Liver (tissue), 8 donors: ENCODE measurements at regions not wholly inside any gene's neighbourhood (a gene's known extent, or its start where the extent isn't known, plus 50 kb on each side); places are given as distances from the start of the nearest gene placed in this dataset.

Source experiments
- DNase-seq: peaks from one replicate; pipeline ENCODE4 v3.0.0-alpha.2; 2017; ENCODE audit warnings: low spot score
- H3K27ac ChIP-seq, 2 donors: one replicate each; pipeline ENCODE4 v1.7.0; 2013; ENCODE audit warnings: inconsistent platforms in 2 of 2, low read length in 2 of 2, control low read depth in 1 of 2, low read depth in 1 of 2, mild to moderate bottlenecking in 1 of 2
- H3K27me3 ChIP-seq, 4 donors: one replicate each; pipeline versions ENCODE4 v1.6.1 to v1.7.0; 2013; ENCODE audit warnings: low read length in 3 of 4, inconsistent platforms in 1 of 4, mild to moderate bottlenecking in 1 of 4, moderate library complexity in 1 of 4; ENCODE audit not compliant: control insufficient read depth in 4 of 4, insufficient read depth in 4 of 4
- H3K36me3 ChIP-seq, 4 donors: one replicate each; pipeline versions ENCODE4 v1.6.1 to v1.7.0; 2013; ENCODE audit warnings: low read length in 3 of 4, mild to moderate bottlenecking in 3 of 4, low read depth in 1 of 4, moderate library complexity in 1 of 4; ENCODE audit not compliant: control insufficient read depth in 4 of 4, insufficient read depth in 3 of 4
- H3K4me1 ChIP-seq, 4 donors: one replicate each; pipeline versions ENCODE4 v1.6.1 to v1.7.0; 2013; ENCODE audit warnings: low read length in 3 of 4, mild to moderate bottlenecking in 3 of 4, moderate library complexity in 1 of 4; ENCODE audit not compliant: control insufficient read depth in 4 of 4, insufficient read depth in 4 of 4
- H3K4me3 ChIP-seq, 3 donors: one replicate each; pipeline versions ENCODE4 v1.6.1 to v1.7.0; 2013; ENCODE audit warnings: low read length in 3 of 3, control low read depth in 1 of 3, low read depth in 1 of 3, mild to moderate bottlenecking in 1 of 3
- H3K9ac ChIP-seq, 2 donors: one replicate each; pipeline ENCODE4 v1.7.0; 2013; ENCODE audit warnings: low read length in 2 of 2, mild to moderate bottlenecking in 2 of 2, moderate library complexity in 2 of 2, control low read depth in 1 of 2, low read depth in 1 of 2
- H3K9me3 ChIP-seq, 4 donors: one replicate each; pipeline versions ENCODE4 v1.6.1 to v1.7.0; 2013; ENCODE audit warnings: low read length in 3 of 4; ENCODE audit not compliant: control insufficient read depth in 4 of 4
- EGR1 ChIP-seq, 2 donors: IDR thresholded peaks; 2 replicates each; pipeline ENCODE4 v1.6.1; 2016 to 2018; ENCODE audit warnings: antibody characterized with exemption in 2 of 2, low read depth in 2 of 2
- FOXA1 ChIP-seq: IDR thresholded peaks from 2 replicates; pipeline ENCODE4 v1.6.1; 2016; ENCODE audit warnings: antibody characterized with exemption
- FOXA2 ChIP-seq: IDR thresholded peaks from 2 replicates; pipeline ENCODE4 v1.6.1; 2016; ENCODE audit warnings: antibody characterized with exemption
- GABPA ChIP-seq, 2 donors: IDR thresholded peaks in 1 of 2; conservative IDR thresholded peaks in 1 of 2; 2 replicates each; pipeline ENCODE4 v1.6.1; 2016; ENCODE audit warnings: antibody characterized with exemption in 2 of 2, mild to moderate bottlenecking in 1 of 2, moderate library complexity in 1 of 2
- HNF4G ChIP-seq: IDR thresholded peaks from 2 replicates; pipeline ENCODE4 v1.6.1; 2016; ENCODE audit warnings: antibody characterized with exemption
- JUND ChIP-seq, 2 donors: IDR thresholded peaks; 2 replicates each; pipeline ENCODE4 v1.6.1; 2016; ENCODE audit warnings: antibody characterized with exemption in 2 of 2
- NR2F2 ChIP-seq: IDR thresholded peaks from 2 replicates; pipeline ENCODE4 v1.6.1; 2016; ENCODE audit warnings: antibody characterized with exemption
- RAD21 ChIP-seq, 2 donors: IDR thresholded peaks; 2 replicates each; pipeline ENCODE4 v1.6.1; 2016; ENCODE audit warnings: antibody characterized with exemption in 2 of 2, mild to moderate bottlenecking in 2 of 2
- RXRA ChIP-seq, 2 donors: IDR thresholded peaks; 2 replicates each; pipeline ENCODE4 v1.6.1; 2017 to 2018; ENCODE audit warnings: antibody characterized with exemption in 2 of 2, mild to moderate bottlenecking in 1 of 2
- SP1 ChIP-seq: IDR thresholded peaks from 2 replicates; pipeline ENCODE4 v1.6.1; 2018; ENCODE audit warnings: antibody characterized with exemption, mild to moderate bottlenecking
- TAF1 ChIP-seq: conservative IDR thresholded peaks from 2 replicates; pipeline ENCODE4 v1.6.1; 2016; ENCODE audit warnings: antibody characterized with exemption, mild to moderate bottlenecking
- YY1 ChIP-seq: IDR thresholded peaks from 2 replicates; pipeline ENCODE4 v1.6.1; 2016; ENCODE audit warnings: antibody characterized with exemption, mild to moderate bottlenecking
- WGBS: extraction: QIAGEN DNeasy Blood & Tissue Kit; methylation state at CpG from one replicate; pipeline ENCODE4 v1.1.7; 2013; 5-methylcytosine and 5-hydroxymethylcytosine counted together
- TF ChIP-seq, protein P1 (sequence below): IDR thresholded peaks from 2 replicates; pipeline ENCODE4 v1.6.1; 2016; ENCODE audit warnings: antibody characterized with exemption
- TF ChIP-seq, protein P2 (sequence below): IDR thresholded peaks from 2 replicates; pipeline ENCODE4 v1.6.1; 2016; ENCODE audit warnings: antibody characterized with exemption, mild to moderate bottlenecking
- TF ChIP-seq, protein P3 (sequence below): fragments of 150-350 bp; IDR thresholded peaks from 2 replicates; pipeline ENCODE4 v1.5.1; 2017; ENCODE audit warnings: improper control_type of control experiment, low read depth, low read length; ENCODE audit not compliant: missing input control
- TF ChIP-seq, protein P4 (sequence below): IDR thresholded peaks from 2 replicates; pipeline ENCODE4 v1.6.1; 2016; ENCODE audit warnings: antibody characterized with exemption
- TF ChIP-seq, protein P5 (sequence below): IDR thresholded peaks from 2 replicates; pipeline ENCODE4 v1.6.1; 2016; ENCODE audit warnings: antibody characterized with exemption
- donor health status: healthy.
- donor health status: healthy.
- donor health status: healthy.
- donor health status: healthy.
- donor health status: healthy.

DNA sequence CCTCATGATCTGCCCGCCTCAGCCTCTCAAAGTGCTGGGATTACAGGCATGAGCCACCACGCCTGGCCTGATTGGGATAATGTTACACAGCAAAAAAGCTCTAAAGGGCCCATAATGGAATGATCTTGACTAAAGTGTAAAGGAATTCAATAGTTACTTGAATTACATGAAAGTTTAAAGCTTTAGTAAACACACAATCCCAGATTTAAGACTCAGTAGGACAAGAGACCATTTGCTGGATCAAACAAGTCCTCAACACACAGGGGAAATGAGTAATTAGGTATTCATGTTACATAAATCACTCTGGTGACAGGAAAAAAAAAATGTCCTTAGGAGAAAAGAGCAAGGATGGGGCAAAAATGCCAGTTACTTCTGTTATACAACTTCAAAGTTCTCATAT lies 762.9 kb upstream of the AMELY start:
- H3K4me3 ChIP-seq, result no peak overlapping the region
- no peak for TF ChIP-seq NR2F2
- no peak for TF ChIP-seq FOXA2
- TF ChIP-seq EGR1 (IDR thresholded peaks at IDR 0.05; ENCODE audit: low read depth in 2 of 2), result no peak
- TF ChIP-seq, protein P1, sequence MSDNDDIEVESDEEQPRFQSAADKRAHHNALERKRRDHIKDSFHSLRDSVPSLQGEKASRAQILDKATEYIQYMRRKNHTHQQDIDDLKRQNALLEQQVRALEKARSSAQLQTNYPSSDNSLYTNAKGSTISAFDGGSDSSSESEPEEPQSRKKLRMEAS, result no peak
- no peak for TF ChIP-seq TAF1
- TF ChIP-seq, protein P2, sequence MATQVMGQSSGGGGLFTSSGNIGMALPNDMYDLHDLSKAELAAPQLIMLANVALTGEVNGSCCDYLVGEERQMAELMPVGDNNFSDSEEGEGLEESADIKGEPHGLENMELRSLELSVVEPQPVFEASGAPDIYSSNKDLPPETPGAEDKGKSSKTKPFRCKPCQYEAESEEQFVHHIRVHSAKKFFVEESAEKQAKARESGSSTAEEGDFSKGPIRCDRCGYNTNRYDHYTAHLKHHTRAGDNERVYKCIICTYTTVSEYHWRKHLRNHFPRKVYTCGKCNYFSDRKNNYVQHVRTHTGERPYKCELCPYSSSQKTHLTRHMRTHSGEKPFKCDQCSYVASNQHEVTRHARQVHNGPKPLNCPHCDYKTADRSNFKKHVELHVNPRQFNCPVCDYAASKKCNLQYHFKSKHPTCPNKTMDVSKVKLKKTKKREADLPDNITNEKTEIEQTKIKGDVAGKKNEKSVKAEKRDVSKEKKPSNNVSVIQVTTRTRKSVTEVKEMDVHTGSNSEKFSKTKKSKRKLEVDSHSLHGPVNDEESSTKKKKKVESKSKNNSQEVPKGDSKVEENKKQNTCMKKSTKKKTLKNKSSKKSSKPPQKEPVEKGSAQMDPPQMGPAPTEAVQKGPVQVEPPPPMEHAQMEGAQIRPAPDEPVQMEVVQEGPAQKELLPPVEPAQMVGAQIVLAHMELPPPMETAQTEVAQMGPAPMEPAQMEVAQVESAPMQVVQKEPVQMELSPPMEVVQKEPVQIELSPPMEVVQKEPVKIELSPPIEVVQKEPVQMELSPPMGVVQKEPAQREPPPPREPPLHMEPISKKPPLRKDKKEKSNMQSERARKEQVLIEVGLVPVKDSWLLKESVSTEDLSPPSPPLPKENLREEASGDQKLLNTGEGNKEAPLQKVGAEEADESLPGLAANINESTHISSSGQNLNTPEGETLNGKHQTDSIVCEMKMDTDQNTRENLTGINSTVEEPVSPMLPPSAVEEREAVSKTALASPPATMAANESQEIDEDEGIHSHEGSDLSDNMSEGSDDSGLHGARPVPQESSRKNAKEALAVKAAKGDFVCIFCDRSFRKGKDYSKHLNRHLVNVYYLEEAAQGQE, result no peak
- TF ChIP-seq, protein P3, sequence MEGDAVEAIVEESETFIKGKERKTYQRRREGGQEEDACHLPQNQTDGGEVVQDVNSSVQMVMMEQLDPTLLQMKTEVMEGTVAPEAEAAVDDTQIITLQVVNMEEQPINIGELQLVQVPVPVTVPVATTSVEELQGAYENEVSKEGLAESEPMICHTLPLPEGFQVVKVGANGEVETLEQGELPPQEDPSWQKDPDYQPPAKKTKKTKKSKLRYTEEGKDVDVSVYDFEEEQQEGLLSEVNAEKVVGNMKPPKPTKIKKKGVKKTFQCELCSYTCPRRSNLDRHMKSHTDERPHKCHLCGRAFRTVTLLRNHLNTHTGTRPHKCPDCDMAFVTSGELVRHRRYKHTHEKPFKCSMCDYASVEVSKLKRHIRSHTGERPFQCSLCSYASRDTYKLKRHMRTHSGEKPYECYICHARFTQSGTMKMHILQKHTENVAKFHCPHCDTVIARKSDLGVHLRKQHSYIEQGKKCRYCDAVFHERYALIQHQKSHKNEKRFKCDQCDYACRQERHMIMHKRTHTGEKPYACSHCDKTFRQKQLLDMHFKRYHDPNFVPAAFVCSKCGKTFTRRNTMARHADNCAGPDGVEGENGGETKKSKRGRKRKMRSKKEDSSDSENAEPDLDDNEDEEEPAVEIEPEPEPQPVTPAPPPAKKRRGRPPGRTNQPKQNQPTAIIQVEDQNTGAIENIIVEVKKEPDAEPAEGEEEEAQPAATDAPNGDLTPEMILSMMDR, result no peak
- no peak for TF ChIP-seq GABPA (IDR thresholded peaks at IDR 0.05 in 1 of 2, conservative IDR thresholded peaks at IDR 0.05 in 1 of 2)
- TF ChIP-seq FOXA1, result no peak
- TF ChIP-seq, protein P4, sequence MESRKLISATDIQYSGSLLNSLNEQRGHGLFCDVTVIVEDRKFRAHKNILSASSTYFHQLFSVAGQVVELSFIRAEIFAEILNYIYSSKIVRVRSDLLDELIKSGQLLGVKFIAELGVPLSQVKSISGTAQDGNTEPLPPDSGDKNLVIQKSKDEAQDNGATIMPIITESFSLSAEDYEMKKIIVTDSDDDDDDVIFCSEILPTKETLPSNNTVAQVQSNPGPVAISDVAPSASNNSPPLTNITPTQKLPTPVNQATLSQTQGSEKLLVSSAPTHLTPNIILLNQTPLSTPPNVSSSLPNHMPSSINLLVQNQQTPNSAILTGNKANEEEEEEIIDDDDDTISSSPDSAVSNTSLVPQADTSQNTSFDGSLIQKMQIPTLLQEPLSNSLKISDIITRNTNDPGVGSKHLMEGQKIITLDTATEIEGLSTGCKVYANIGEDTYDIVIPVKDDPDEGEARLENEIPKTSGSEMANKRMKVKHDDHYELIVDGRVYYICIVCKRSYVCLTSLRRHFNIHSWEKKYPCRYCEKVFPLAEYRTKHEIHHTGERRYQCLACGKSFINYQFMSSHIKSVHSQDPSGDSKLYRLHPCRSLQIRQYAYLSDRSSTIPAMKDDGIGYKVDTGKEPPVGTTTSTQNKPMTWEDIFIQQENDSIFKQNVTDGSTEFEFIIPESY, result no peak
- TF ChIP-seq, protein P5, sequence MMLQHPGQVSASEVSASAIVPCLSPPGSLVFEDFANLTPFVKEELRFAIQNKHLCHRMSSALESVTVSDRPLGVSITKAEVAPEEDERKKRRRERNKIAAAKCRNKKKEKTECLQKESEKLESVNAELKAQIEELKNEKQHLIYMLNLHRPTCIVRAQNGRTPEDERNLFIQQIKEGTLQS, result no peak
- no peak for TF ChIP-seq SP1
- no peak for TF ChIP-seq JUND (IDR thresholded peaks at IDR 0.05)
- TF ChIP-seq HNF4G, result no peak
- no peak for TF ChIP-seq RAD21 (IDR thresholded peaks at IDR 0.05)
- no peak for TF ChIP-seq RXRA (IDR thresholded peaks at IDR 0.05)
- H3K4me1 ChIP-seq, result no peaks in the 10 kb centered on the region
- DNase-seq, result no peak
- WGBS, result 95% methylated on average over 2 of the region's 2 CpGs
- H3K27me3 ChIP-seq, result no peaks in the 10 kb centered on the region
- H3K9me3 ChIP-seq, result no peaks in the 10 kb centered on the region
- H3K9ac ChIP-seq, result no peak overlapping the region
- H3K27ac ChIP-seq, result no peak overlapping the region
- H3K36me3 ChIP-seq, result no peaks in the 10 kb centered on the region

DNA sequence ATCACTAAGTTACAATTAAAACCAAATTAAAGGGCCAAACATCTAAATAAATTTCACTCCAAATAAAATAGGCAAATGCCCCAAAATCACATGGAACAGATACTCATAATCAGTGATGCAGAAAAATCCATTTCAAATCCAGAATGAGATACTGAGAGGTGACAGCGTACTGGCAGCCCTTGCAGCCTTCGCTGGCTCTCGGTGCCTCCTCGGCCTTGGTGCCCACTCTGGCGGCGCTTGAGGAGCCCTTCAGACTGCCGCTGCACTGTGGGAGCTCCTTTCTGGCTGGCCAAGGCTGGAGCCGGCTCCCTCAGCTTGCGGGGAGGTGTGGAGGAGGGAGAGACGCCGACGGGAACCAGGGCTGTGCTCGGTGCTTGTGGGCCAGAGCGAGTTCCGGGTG lies 761.2 kb upstream of the AMELY start:
- no peaks in the 10 kb centered on the region for H3K36me3 ChIP-seq
- DNase-seq, result no peak
- H3K9ac ChIP-seq, result no peak overlapping the region
- H3K27ac ChIP-seq, result no peak overlapping the region
- 95% methylated on average over 15 of the region's 15 CpGs for WGBS
- H3K27me3 ChIP-seq, result no peaks in the 10 kb centered on the region
- H3K9me3 ChIP-seq, result no peaks in the 10 kb centered on the region
- H3K4me3 ChIP-seq, result no peak overlapping the region
- H3K4me1 ChIP-seq, result no peaks in the 10 kb centered on the region
- TF ChIP-seq FOXA1 (no peak), FOXA2 (no peak), YY1 (no peak), SP1 (no peak), NR2F2 (no peak), TAF1 (no peak), RAD21 (IDR thresholded peaks at IDR 0.05) (no peak), GABPA (IDR thresholded peaks at IDR 0.05 in 1 of 2, conservative IDR thresholded peaks at IDR 0.05 in 1 of 2) (no peak), JUND (IDR thresholded peaks at IDR 0.05) (no peak), EGR1 (IDR thresholded peaks at IDR 0.05; ENCODE audit: low read depth in 2 of 2) (no peak), RXRA (IDR thresholded peaks at IDR 0.05) (no peak)
- TF ChIP-seq, protein P3, result no peak
- TF ChIP-seq, protein P2, result no peak
- TF ChIP-seq, protein P5, result no peak
